CD4-positive, alpha-beta T cell treated with Interleukin-2 at 100 ng/mL for 4 hours (primary cell): ENCODE measurements at regions not wholly inside any gene's neighbourhood (a gene's known extent, or its start where the extent isn't known, plus 50 kb on each side); places are given as distances from the start of the nearest gene placed in this dataset.

Experiments used
- DNase-seq: peaks from one replicate; pipeline ENCODE4 v3.0.0-alpha.2; 2020; ENCODE audit warnings: low spot score

GRCh38 chr17:15177343-15177742 is 87.8 kb downstream of the PMP22 start:
- no peak for DNase-seq

DNA sequence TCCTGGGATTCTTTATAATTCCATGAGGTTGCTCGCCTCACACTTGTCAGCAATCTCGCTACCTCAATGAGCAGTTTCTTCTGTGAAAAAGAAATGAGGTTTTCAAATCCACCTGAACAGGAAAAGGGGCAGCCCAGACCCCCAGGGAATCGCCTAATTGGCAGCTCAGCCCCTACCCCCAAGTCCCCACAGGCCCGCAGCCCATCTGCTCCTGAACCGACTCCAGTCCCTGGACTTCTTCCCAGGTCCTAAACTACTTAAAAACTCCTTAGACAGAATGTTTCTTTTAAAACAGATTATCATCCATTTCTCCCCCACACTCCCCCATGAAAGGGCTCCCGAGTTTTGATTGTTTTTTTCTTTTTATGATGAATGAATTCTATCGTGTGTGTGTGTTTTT is 89.8 kb downstream of the PMP22 start:
- DNase-seq: no peak

- peak; percentile 3 for DNase-seq
These were observed 93.7 kb downstream of the PMP22 start for GRCh38 chr17:15171167-15172047.

DNA sequence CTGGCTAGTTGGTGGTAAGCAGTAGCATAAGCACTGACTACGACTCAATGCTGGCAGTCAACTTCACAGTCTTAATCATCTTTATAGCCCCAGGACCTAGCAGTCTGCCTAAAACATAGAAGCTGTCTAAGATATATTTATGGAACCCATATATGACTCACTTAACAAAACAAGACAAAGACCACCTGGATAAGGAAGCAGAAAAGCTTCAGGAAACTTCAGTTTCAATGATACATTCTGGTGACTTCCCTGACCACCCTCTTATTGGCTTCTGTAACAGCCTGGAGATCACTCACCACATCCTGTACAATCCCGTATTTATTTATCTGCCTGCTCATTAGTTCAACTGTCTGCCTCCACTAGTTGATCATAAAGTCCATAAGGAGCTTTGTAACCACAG is 95.5 kb downstream of the PMP22 start:
- no peak for DNase-seq

- no peak for DNase-seq
These were observed 96.7 kb downstream of the PMP22 start for GRCh38 chr17:15168379-15168778.

GRCh38 chr17:15161395-15161794 is 103.7 kb downstream of the PMP22 start:
- DNase-seq: no peak

DNA sequence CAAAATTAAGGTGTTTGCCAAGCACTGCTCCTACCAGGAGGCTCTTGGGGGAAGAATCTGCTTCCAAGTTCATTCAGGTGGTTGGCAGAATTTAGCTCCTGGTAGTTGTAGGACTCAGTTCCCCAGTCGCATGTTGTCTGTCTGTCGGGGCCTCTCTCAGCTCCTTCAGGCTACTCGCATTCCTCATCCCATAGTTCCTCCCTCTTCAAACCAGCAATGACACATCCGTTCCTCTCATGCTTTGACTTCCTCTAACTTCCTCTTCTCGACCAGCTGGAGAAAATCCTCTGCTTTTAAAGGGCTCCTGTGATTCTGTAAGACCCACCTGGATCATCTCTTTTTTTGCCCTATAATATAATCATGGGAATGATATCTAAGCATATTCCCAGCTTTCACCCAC is 108.1 kb downstream of the PMP22 start:
- no peak for DNase-seq

DNA sequence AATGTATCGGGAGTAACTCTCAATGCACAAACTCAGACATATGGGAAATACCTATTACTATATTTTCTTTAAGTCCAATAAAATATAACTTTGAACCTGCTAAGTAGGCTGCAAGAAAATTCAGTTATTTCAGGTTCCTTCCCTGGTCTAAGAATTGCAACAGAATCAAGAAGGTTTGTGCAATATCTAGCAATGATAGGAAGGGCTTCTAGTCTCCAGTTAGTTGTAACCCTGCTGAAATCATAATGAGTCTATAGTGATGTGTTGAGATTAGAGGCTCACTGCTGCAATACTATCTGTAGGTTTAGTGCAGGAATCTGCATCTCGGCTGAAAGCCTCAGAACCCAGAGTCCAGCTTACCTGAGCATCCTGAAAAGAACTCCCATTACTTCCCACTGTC is 110.5 kb downstream of the PMP22 start:
- no peak for DNase-seq

- DNase-seq: no peak
These were observed 119.5 kb downstream of the PMP22 start for GRCh38 chr17:15145621-15146020.

- DNase-seq: no peak
These were observed 121.6 kb downstream of the PMP22 start for GRCh38 chr17:15143524-15143923.

DNA sequence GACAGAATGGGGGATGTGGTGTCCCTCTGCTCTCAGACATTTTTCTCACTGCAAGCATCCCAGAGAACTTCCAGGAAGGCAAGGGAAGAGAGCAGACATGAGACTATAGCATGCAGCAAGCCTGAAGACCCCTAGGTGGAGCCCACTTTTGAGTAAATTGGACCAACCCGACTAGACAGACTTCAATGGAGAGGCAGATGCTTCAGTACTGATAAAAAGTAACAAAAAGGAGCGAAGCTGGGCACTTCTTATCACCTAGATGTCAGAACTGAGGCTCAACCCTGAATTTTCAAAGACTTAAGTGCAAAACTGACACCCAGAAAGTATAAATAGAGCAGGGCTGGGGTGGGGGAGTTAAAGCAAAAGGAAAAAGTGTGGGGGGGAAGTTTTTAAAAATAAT is 130.8 kb downstream of the PMP22 start:
- no peak for DNase-seq

GRCh38 chr17:15133826-15134225 is 131.3 kb downstream of the PMP22 start:
- no peak for DNase-seq

DNA sequence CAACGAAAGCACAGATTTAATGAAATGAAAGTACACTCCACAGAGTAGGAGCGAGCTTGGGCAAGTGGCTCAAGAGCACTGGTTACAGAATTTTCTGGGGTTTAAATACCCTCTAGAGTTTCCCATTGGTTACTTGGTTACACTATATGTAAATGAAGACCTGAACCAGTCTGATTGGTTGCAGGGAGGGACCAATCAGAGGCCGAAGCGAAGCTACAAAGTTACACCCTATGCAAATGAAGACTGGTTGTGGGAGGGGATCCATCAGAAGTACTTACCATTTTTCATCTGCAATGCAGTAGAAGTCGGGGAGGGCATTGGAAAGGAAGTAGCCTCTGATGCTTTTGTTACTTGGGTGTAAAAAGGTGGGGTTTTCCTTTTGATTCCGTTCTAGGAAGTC is 132.0 kb downstream of the PMP22 start:
- no peak for DNase-seq

DNA sequence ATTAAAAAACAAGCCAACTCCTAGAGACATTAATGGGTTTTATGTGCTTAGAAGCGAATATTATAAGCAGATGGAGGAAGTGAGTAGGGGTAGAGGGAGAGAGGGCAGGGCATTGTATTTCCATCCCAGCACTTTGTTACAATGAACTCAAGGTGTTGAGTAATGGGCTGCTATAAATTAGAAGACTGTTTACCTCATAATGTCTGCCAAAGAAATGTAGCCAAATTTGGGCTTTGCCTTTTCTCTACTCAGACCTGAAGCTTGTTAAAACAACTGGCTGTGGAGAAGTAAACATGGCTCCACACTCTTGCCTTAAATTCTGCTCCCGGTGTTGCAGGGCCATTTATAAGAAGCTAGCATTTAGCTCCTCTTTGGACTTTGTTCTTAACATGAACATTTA is 134.7 kb downstream of the PMP22 start:
- no peak for DNase-seq

DNA sequence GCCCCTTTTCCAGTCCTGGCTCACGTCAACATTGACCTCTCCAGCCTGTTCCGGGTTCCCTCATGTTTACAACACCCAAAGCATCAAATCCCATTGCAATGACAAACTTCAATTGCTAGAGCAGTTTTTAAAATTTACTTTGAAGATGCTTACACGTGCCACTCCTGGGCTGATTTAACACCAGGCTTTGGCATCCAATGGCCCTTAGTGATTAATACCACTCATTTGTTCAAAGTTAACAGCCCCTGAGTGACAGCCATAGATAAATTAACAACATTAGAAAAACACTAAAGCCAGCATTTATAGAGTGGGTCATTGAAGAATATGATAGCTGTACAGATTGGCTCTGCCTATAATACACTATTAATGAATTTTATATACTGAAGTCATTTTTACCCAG is 135.1 kb downstream of the PMP22 start:
- DNase-seq: no peak

DNA sequence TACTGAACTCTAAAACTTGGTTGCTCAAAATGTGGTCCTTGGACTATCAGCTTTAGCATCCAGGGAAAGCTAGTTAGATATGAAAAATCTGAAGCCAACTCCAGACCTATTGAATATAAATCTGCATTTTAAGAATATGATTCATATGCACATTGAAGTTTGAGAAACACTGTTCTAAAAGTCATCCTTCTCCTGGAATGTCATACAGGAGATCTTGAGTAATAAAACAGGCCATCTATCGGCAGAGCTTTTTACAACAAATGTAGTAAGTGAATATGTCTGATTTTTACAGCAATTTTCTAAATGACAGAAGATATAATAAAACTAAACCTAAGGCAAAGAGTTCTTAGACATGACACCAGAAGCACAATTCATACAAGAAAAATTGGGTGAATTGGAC is 140.4 kb downstream of the PMP22 start:
- DNase-seq: no peak

- no peak for DNase-seq
These were observed 140.9 kb downstream of the PMP22 start for GRCh38 chr17:15124264-15124595.

DNA sequence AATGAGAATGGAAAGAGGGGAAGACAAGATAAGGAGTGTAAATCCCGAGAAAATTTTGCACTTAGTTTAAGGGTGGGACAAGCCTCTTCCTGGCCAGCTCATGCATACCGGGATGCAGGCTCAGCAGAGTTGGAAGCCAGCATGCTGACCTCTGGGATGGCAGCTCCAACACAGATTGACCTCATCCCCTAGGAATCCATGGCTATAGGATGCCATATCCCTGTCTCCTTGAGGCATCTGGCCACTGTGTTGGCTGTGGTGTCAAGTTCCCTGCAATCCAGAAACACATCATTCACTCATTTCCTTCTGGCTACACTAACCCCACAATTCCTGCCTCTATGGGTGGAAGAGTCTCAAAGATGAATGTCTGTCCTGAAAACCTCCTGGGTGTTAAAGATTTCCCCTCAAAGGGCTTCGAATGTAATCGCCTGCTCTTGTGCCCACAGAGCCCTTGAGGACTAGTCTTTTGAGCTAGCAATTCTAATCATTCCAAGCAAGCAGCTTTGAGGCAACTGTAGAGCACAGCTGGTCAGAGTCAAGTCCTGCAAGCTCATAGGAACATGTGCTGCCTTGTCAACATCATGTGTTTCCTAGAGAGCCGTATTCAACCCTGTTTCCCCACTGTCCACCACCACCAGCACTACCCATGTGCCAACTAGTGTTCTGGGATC is 141.4 kb downstream of the PMP22 start:
- DNase-seq: no peak

DNA sequence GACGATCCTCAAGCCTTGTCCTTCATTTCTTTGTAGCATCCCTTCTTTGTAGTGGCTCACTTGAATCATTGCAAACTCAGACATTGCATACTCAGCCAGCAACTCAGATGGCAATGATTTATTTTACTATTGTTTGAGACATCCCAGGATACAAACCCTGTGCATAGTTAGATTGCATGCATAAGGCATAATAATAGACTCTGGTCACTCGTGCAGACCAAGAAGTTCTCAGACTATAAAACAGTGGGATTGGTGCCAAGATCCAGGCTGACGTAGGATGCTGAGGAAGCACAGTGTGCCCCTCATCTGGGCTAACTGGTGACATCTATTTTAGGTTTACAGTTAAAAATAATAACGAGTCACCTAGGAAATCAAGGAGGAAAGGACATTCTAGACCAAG is 142.3 kb downstream of the PMP22 start:
- DNase-seq: no peak

- DNase-seq: no peak
These were observed 143.7 kb downstream of the PMP22 start for GRCh38 chr17:15121426-15121825.

DNA sequence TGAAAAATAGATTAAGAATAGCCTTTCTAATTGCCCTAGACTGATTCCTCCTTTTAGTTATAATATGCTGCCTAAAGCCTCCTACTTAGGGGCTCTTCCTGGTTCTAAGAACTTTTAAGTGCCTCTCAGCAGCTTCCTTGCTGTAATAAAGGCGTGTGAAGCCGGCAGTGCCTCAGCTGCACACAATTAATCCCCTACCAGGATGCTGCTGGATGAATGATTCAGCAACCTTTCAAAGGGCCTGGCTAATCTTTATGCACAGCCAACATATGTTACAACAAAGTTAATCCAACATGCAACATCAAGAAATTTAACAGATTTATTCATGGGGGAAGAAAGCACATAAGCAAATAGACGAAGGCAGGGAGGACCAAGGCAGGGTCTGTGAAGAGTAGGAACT is 145.2 kb downstream of the PMP22 start:
- DNase-seq: no peak

GRCh38 chr17:15117239-15117638 is 147.9 kb downstream of the PMP22 start:
- no peak for DNase-seq

- no peak for DNase-seq
These were observed 152.1 kb downstream of the PMP22 start for GRCh38 chr17:15112846-15113617.
